H1 (cell line): ENCODE measurements at regions not wholly inside any gene's neighbourhood (a gene's known extent, or its start where the extent isn't known, plus 50 kb on each side); places are given as distances from the start of the nearest gene placed in this dataset.

Source experiments
- CTCF ChIA-PET: fragments of 300-600 bp; sonication (Branson Sonifier 250); formaldehyde crosslinking; loops from one replicate; lab custom pipeline; 2021; ENCODE audit not compliant: partially characterized antibody; lab: Charles Lee
- POLR2A ChIA-PET: fragments of 300-600 bp; sonication (Branson Sonifier 250); formaldehyde crosslinking; loops from one replicate; lab custom pipeline; 2021; ENCODE audit warnings: inconsistent platforms; ENCODE audit not compliant: partially characterized antibody; lab: Charles Lee
- DNase-seq, 2 experiments: peaks; one replicate each; pipeline versions ENCODE4 v3.0.0 to v3.0.0-alpha.2; 2010 to 2022; ENCODE audit warnings: low spot score in 2 of 2, low read depth in 1 of 2, mixed read lengths in 1 of 2
- FAIRE-seq: peaks from 2 replicates; lab custom pipeline; 2011; peaks lifted over from hg19 to GRCh38; lab: Jason Lieb, UNC
- H2AFZ ChIP-seq: 2 replicates; pipeline ENCODE4 v1.8.1; 2012; ENCODE audit warnings: low read length, inconsistent platforms
- H2AK5ac ChIP-seq: 2 replicates; pipeline ENCODE4 v1.6.1; 2013; ENCODE audit warnings: low read depth, low read length
- H2BK120ac ChIP-seq: replicated peaks from 2 replicates; pipeline ENCODE3; 2013; ENCODE audit warnings: low read depth, low read length, inconsistent platforms
- H2BK12ac ChIP-seq: 2 replicates; pipeline ENCODE4 v1.6.1; 2013; ENCODE audit warnings: low read depth, low read length
- H2BK15ac ChIP-seq: 2 replicates; pipeline ENCODE4 v1.6.1; 2013; ENCODE audit warnings: low read length
- H2BK20ac ChIP-seq: 2 replicates; pipeline ENCODE4 v1.6.1; 2013; ENCODE audit warnings: low read length
- H2BK5ac ChIP-seq: 2 replicates; pipeline ENCODE4 v1.6.1; 2013; ENCODE audit warnings: low read depth, low read length
- H3K14ac ChIP-seq: 2 replicates; pipeline ENCODE4 v1.6.1; 2013; ENCODE audit warnings: inconsistent platforms; ENCODE audit not compliant: insufficient read length
- H3K18ac ChIP-seq: 2 replicates; pipeline ENCODE4 v1.6.1; 2013; ENCODE audit warnings: low read length; ENCODE audit errors: extremely low read depth
- H3K23ac ChIP-seq: 2 replicates; pipeline ENCODE4 v1.6.1; 2013; ENCODE audit warnings: inconsistent platforms; ENCODE audit not compliant: insufficient read length
- H3K23me2 ChIP-seq: 2 replicates; pipeline ENCODE4 v1.6.1; 2013; ENCODE audit warnings: low read depth, low read length
- H3K27ac ChIP-seq: 2 replicates; pipeline ENCODE4 v1.6.1; 2011; ENCODE audit warnings: low read depth, low read length, inconsistent platforms
- H3K27me3 ChIP-seq, 4 experiments: replicated peaks in 1 of 4; 1 replicate in 1 of 4; 2 replicates in 3 of 4; pipeline versions ENCODE4 v1.6.1 to v1.8.1; 2011 to 2013; ENCODE audit warnings: low read length in 3 of 4, mild to moderate bottlenecking in 3 of 4, inconsistent platforms in 2 of 4, mixed read lengths in 2 of 4, moderate library complexity in 1 of 4; ENCODE audit not compliant: control insufficient read depth in 3 of 4, insufficient read depth in 3 of 4; ENCODE audit errors: extremely low read depth in 1 of 4
- H3K36me3 ChIP-seq, 4 experiments: 2 replicates each; pipeline versions ENCODE4 v1.6.1 to v1.8.1; 2011 to 2013; ENCODE audit warnings: mild to moderate bottlenecking in 4 of 4, low read length in 3 of 4, moderate library complexity in 2 of 4, control low read depth in 1 of 4, inconsistent platforms in 1 of 4; ENCODE audit not compliant: insufficient read depth in 4 of 4, control insufficient read depth in 2 of 4
- H3K4ac ChIP-seq: replicated peaks from 2 replicates; pipeline ENCODE3; 2013; ENCODE audit warnings: low read length, low read depth, mixed read lengths, inconsistent platforms; ENCODE audit not compliant: insufficient read length
- H3K4me1 ChIP-seq, 4 experiments: replicated peaks in 1 of 4; 1 replicate in 1 of 4; 2 replicates in 3 of 4; pipeline versions ENCODE4 v1.6.1 to v1.8.1; 2011 to 2013; ENCODE audit warnings: low read length in 3 of 4, inconsistent platforms in 2 of 4, mixed read lengths in 1 of 4; ENCODE audit not compliant: insufficient read depth in 4 of 4, control insufficient read depth in 3 of 4
- H3K4me2 ChIP-seq, 2 experiments: 2 replicates each; pipeline versions ENCODE4 v1.6.1 to v1.8.1; 2011 to 2013; ENCODE audit warnings: low read depth in 2 of 2, low read length in 2 of 2, control low read depth in 1 of 2, inconsistent platforms in 1 of 2, mild to moderate bottlenecking in 1 of 2; ENCODE audit not compliant: insufficient read depth in 1 of 2
- H3K4me3 ChIP-seq, 4 experiments: fragments of 200-600, 300-600 bp in 1 of 4; sonication (generic), shearing (Covaris generic), sonication (Bioruptor Twin) in 1 of 4; 2 replicates each; pipeline versions ENCODE4 v1.5.1 to v1.8.1; 2011 to 2016; ENCODE audit warnings: low read length in 4 of 4, low read depth in 3 of 4, control low read depth in 2 of 4, inconsistent platforms in 2 of 4, mild to moderate bottlenecking in 2 of 4, mixed read lengths in 1 of 4, moderate library complexity in 1 of 4; ENCODE audit not compliant: insufficient read depth in 2 of 4; ENCODE audit errors: extremely low read depth in 1 of 4
- H3K56ac ChIP-seq: replicated peaks from 2 replicates; pipeline ENCODE3; 2013; ENCODE audit warnings: low read depth, mild to moderate bottlenecking, mixed read lengths, low read length, inconsistent platforms; ENCODE audit not compliant: insufficient read length
- H3K79me1 ChIP-seq: 2 replicates; pipeline ENCODE4 v1.6.1; 2013; ENCODE audit warnings: low read depth, low read length, control low read depth
- H3K79me2 ChIP-seq, 2 experiments: 2 replicates each; pipeline versions ENCODE4 v1.6.1 to v1.8.1; 2012 to 2013; ENCODE audit warnings: low read length in 2 of 2, mild to moderate bottlenecking in 2 of 2, inconsistent platforms in 1 of 2; ENCODE audit not compliant: insufficient read depth in 2 of 2, control insufficient read depth in 1 of 2
- H3K9ac ChIP-seq, 4 experiments: replicated peaks in 1 of 4; 1 replicate in 1 of 4; 2 replicates in 3 of 4; pipeline versions ENCODE4 v1.6.1 to v1.8.1; 2011 to 2013; ENCODE audit warnings: low read depth in 3 of 4, low read length in 3 of 4, control low read depth in 2 of 4, mild to moderate bottlenecking in 2 of 4, moderate library complexity in 2 of 4, inconsistent platforms in 1 of 4; ENCODE audit errors: extremely low read depth in 1 of 4
- H3K9me3 ChIP-seq, 2 experiments: 2 replicates each; pipeline versions ENCODE4 v1.6.1 to v1.8.1; 2012 to 2013; ENCODE audit warnings: mild to moderate bottlenecking in 2 of 2, moderate library complexity in 2 of 2, control low read depth in 1 of 2, inconsistent platforms in 1 of 2, low read depth in 1 of 2, low read length in 1 of 2, mixed read lengths in 1 of 2; ENCODE audit not compliant: insufficient read depth in 2 of 2
- H4K20me1 ChIP-seq, 2 experiments: replicated peaks in 1 of 2; 2 replicates each; pipeline versions ENCODE3 to v1.8.1; 2011 to 2013; ENCODE audit warnings: inconsistent platforms in 2 of 2, low read length in 2 of 2, mild to moderate bottlenecking in 1 of 2; ENCODE audit not compliant: insufficient read depth in 2 of 2, control insufficient read depth in 1 of 2
- H4K5ac ChIP-seq: 2 replicates; pipeline ENCODE4 v1.6.1; 2013; ENCODE audit warnings: low read length, low read depth, mixed read lengths, inconsistent platforms; ENCODE audit not compliant: insufficient read length
- H4K8ac ChIP-seq: 2 replicates; pipeline ENCODE4 v1.8.0; 2013; ENCODE audit warnings: mild to moderate bottlenecking, moderate library complexity, low read length, inconsistent platforms; ENCODE audit not compliant: insufficient read depth; ENCODE audit errors: extremely low read depth
- H4K91ac ChIP-seq: replicated peaks from 2 replicates; pipeline ENCODE3; 2013; ENCODE audit warnings: low read length, mixed read lengths, inconsistent platforms; ENCODE audit not compliant: insufficient read length
- BCL11A ChIP-seq, 2 experiments: IDR thresholded peaks; one replicate each; pipeline ENCODE4 v1.6.1; 2011; ENCODE audit warnings: low read depth in 2 of 2, low read length in 2 of 2, mild to moderate bottlenecking in 2 of 2
- CEBPB ChIP-seq: IDR thresholded peaks from 2 replicates; pipeline ENCODE4 v1.6.1; 2012; ENCODE audit warnings: low read depth, low read length
- GABPA ChIP-seq: IDR thresholded peaks from 2 replicates; pipeline ENCODE4 v1.6.1; 2011; ENCODE audit warnings: mild to moderate bottlenecking, low read length, moderate library complexity, borderline replicate concordance; ENCODE audit not compliant: insufficient read depth
- MAFK ChIP-seq: IDR thresholded peaks from 2 replicates; pipeline ENCODE4 v1.6.1; 2012; ENCODE audit warnings: low read depth, mild to moderate bottlenecking, improper control_type of control experiment, low read length
- NRF1 ChIP-seq: IDR thresholded peaks from 2 replicates; pipeline ENCODE4 v1.6.1; 2011; ENCODE audit warnings: mild to moderate bottlenecking, low read depth, low read length, improper control_type of control experiment
- POLR2A ChIP-seq, 2 experiments: IDR thresholded peaks; 1 replicate in 1 of 2; 2 replicates in 1 of 2; pipeline ENCODE4 v1.6.1; 2011; ENCODE audit warnings: low read depth in 2 of 2, low read length in 2 of 2, mild to moderate bottlenecking in 2 of 2; ENCODE audit errors: control extremely low read depth in 1 of 2
- RXRA ChIP-seq: IDR thresholded peaks from 2 replicates; pipeline ENCODE4 v1.6.1; 2011; ENCODE audit warnings: low read depth, mild to moderate bottlenecking, low read length, moderate library complexity; ENCODE audit not compliant: insufficient read depth
- SAP30 ChIP-seq: fragments of 300-600 bp; sonication (generic); IDR thresholded peaks from 2 replicates; pipeline ENCODE4 v1.7.1; 2012; ENCODE audit warnings: low read length, moderate library complexity, mild to moderate bottlenecking, inconsistent platforms; ENCODE audit not compliant: insufficient read depth, insufficient replicate concordance
- SIX5 ChIP-seq: IDR thresholded peaks from 2 replicates; pipeline ENCODE4 v1.6.1; 2011; ENCODE audit warnings: mild to moderate bottlenecking, low read depth, low read length
- SP1 ChIP-seq: IDR thresholded peaks from 2 replicates; pipeline ENCODE4 v1.6.1; 2011; ENCODE audit warnings: low read depth, low read length
- TCF12 ChIP-seq: IDR thresholded peaks from 2 replicates; pipeline ENCODE4 v1.6.1; 2011; ENCODE audit warnings: low read depth, mild to moderate bottlenecking, low read length
- USF2 ChIP-seq: IDR thresholded peaks from 2 replicates; pipeline ENCODE4 v1.6.1; 2011; ENCODE audit warnings: low read length, improper control_type of control experiment
- YY1 ChIP-seq: IDR thresholded peaks from 2 replicates; pipeline ENCODE4 v1.6.1; 2011; ENCODE audit warnings: low read depth, mild to moderate bottlenecking, low read length
- WGBS, 2 experiments: shearing (Covaris generic) in 1 of 2; methylation state at CpG; one replicate each; pipeline versions ENCODE4 v1.1.6 to v1.1.7; 2013 to 2015; ENCODE audit warnings: low lambda C conversion rate in 2 of 2, mixed read lengths in 2 of 2, inconsistent platforms in 1 of 2, low coverage in 1 of 2, missing lambda C conversion rate in 1 of 2; ENCODE audit not compliant: insufficient replicate concordance in 2 of 2, insufficient coverage in 1 of 2, insufficient read length in 1 of 2; ENCODE audit errors: extremely low coverage in 1 of 2, missing lambda C conversion rate in 1 of 2; 5-methylcytosine and 5-hydroxymethylcytosine counted together

DNA sequence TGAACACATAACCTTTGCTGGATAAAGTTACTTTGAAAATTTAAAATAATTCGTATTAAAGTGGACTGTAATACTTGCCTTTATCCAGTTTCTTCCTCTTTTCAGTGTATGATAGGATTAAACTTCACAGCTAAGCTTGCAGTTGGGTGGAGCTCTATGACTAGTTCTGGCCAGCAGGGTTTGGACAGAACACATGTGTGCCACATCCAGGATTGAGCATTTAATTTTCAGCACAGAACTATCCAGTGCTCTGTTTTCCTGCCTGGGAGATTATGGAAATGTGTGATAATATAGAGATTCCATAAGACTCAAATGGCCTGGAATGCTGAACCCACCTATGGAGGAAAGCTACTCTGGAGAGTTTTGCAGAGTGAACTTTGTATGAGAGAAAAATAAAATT is 200.2 kb downstream of the OSR1 start:
- H4K5ac ChIP-seq = no peak overlapping the region
- no peak overlapping the region for H3K18ac ChIP-seq
- no peak overlapping the region for H3K4ac ChIP-seq
- H4K20me1 ChIP-seq = no peaks in the 10 kb centered on the region
- H3K23me2 ChIP-seq = no peaks in the 10 kb centered on the region
- CTCF ChIA-PET = no interaction called here
- DNase-seq (no peak), FAIRE-seq (no peak)
- no peaks in the 10 kb centered on the region; a peak in 1 of 4 replicates for H3K9me3 ChIP-seq
- no peaks in the 10 kb centered on the region for H3K4me1 ChIP-seq
- no peak overlapping the region for H3K23ac ChIP-seq
- POLR2A ChIA-PET = no interaction called here
- 55% methylated on average over 1 of the region's 1 CpG; no CpG with 5 or more reads in 1 of the 2 experiments for WGBS, 2 experiments
- H2BK15ac ChIP-seq = no peak overlapping the region
- H3K4me2 ChIP-seq = no peak overlapping the region
- H2BK120ac ChIP-seq = no peak overlapping the region
- no peak overlapping the region for H3K14ac ChIP-seq
- no peaks in the 10 kb centered on the region for H3K36me3 ChIP-seq
- H4K91ac ChIP-seq = no peak overlapping the region
- no peak overlapping the region for H2BK12ac ChIP-seq
- no peak overlapping the region for H2AFZ ChIP-seq
- H3K79me2 ChIP-seq = no peaks in the 10 kb centered on the region
- no peaks in the 10 kb centered on the region for H3K27me3 ChIP-seq
- no peak overlapping the region for H2AK5ac ChIP-seq
- no peak overlapping the region for H3K56ac ChIP-seq
- no peak overlapping the region for H2BK20ac ChIP-seq
- H3K79me1 ChIP-seq = no peaks in the 10 kb centered on the region
- H3K4me3 ChIP-seq = no peak overlapping the region
- no peak overlapping the region for H3K27ac ChIP-seq
- TF ChIP-seq MAFK = no peak
- no peak for TF ChIP-seq POLR2A (IDR thresholded peaks at IDR 0.05; ENCODE audit: control extremely low read depth in 1 of 2, low read depth in 2 of 2, low read length in 2 of 2)
- no peak for TF ChIP-seq SAP30
- no peak for TF ChIP-seq NRF1
- no peak for TF ChIP-seq GABPA
- TF ChIP-seq SP1 = no peak
- TF ChIP-seq BCL11A (IDR thresholded peaks at IDR 0.05; ENCODE audit: low read depth in 2 of 2, low read length in 2 of 2) = no peak
- no peak for TF ChIP-seq RXRA
- TF ChIP-seq CEBPB = no peak
- no peak for TF ChIP-seq YY1
- TF ChIP-seq SIX5 = no peak
- TF ChIP-seq TCF12 = no peak
- no peak for TF ChIP-seq USF2
- no peak overlapping the region for H2BK5ac ChIP-seq
- no peak overlapping the region for H3K9ac ChIP-seq
- no peak overlapping the region for H4K8ac ChIP-seq
